H9 (cell line): ENCODE measurements at regions not wholly inside any gene's neighbourhood (a gene's known extent, or its start where the extent isn't known, plus 50 kb on each side); places are given as distances from the start of the nearest gene placed in this dataset.

Experiments
- DNase-seq: peaks from one replicate; pipeline ENCODE4 v3.0.0-alpha.2; 2017
- H2AFZ ChIP-seq: one replicate; pipeline ENCODE4 v1.6.1; 2013; ENCODE audit warnings: mild to moderate bottlenecking, low read length, control low read depth, moderate library complexity
- H2AK5ac ChIP-seq: 2 replicates; pipeline ENCODE4 v1.6.1; 2013; ENCODE audit warnings: low read length, control low read depth, mixed read lengths; ENCODE audit not compliant: insufficient read length
- H2BK120ac ChIP-seq: one replicate; pipeline ENCODE4 v1.6.1; 2013; ENCODE audit warnings: low read depth, mild to moderate bottlenecking, low read length, control low read depth, inconsistent platforms; ENCODE audit not compliant: poor library complexity, severe bottlenecking
- H2BK12ac ChIP-seq: 2 replicates; pipeline ENCODE4 v1.6.1; 2013; ENCODE audit warnings: low read length, control low read depth, mixed read lengths, low read depth; ENCODE audit not compliant: insufficient read length
- H2BK15ac ChIP-seq: 2 replicates; pipeline ENCODE4 v1.6.1; 2013; ENCODE audit warnings: low read depth, low read length, control low read depth
- H2BK20ac ChIP-seq: one replicate; pipeline ENCODE4 v1.6.1; 2013; ENCODE audit warnings: low read depth, mild to moderate bottlenecking, low read length, control low read depth, inconsistent platforms; ENCODE audit not compliant: poor library complexity, severe bottlenecking
- H2BK5ac ChIP-seq: 2 replicates; pipeline ENCODE4 v1.6.1; 2013; ENCODE audit warnings: low read length, control low read depth, mixed read lengths; ENCODE audit not compliant: insufficient read length
- H3K14ac ChIP-seq: 2 replicates; pipeline ENCODE4 v1.6.1; 2013; ENCODE audit warnings: low read length, control low read depth; ENCODE audit not compliant: insufficient read depth
- H3K18ac ChIP-seq: 2 replicates; pipeline ENCODE4 v1.6.1; 2013; ENCODE audit warnings: low read depth, mild to moderate bottlenecking, mixed read lengths, low read length, control low read depth; ENCODE audit not compliant: insufficient read length
- H3K23ac ChIP-seq: 2 replicates; pipeline ENCODE4 v1.6.1; 2013; ENCODE audit warnings: low read length, control low read depth, mixed read lengths, low read depth; ENCODE audit not compliant: insufficient read length
- H3K23me2 ChIP-seq: 2 replicates; pipeline ENCODE4 v1.6.1; 2013; ENCODE audit warnings: low read depth, mild to moderate bottlenecking, mixed read lengths, low read length, control low read depth; ENCODE audit not compliant: insufficient read length, poor library complexity, severe bottlenecking
- H3K27ac ChIP-seq: 2 replicates; pipeline ENCODE4 v1.5.1; 2013; ENCODE audit warnings: low read length, control low read depth, mixed read lengths, low read depth; ENCODE audit not compliant: insufficient read length
- H3K27me3 ChIP-seq: 2 replicates; pipeline ENCODE4 v1.6.1; 2013; ENCODE audit warnings: low read length, control low read depth, inconsistent platforms; ENCODE audit not compliant: insufficient read depth
- H3K4ac ChIP-seq: 2 replicates; pipeline ENCODE4 v1.6.1; 2013; ENCODE audit warnings: low read depth, mild to moderate bottlenecking, control low read depth, inconsistent platforms, low read length, moderate library complexity
- H3K4me1 ChIP-seq: 2 replicates; pipeline ENCODE4 v1.6.1; 2013; ENCODE audit warnings: low read length, control low read depth, inconsistent platforms; ENCODE audit not compliant: insufficient read depth
- H3K4me2 ChIP-seq: 2 replicates; pipeline ENCODE4 v1.6.1; 2013; ENCODE audit warnings: low read length, control low read depth, mixed read lengths; ENCODE audit not compliant: insufficient read length, insufficient read depth
- H3K56ac ChIP-seq: 2 replicates; pipeline ENCODE4 v1.6.1; 2013; ENCODE audit warnings: low read depth, mild to moderate bottlenecking, mixed read lengths, low read length, control low read depth; ENCODE audit not compliant: insufficient read length
- H3K79me1 ChIP-seq: 2 replicates; pipeline ENCODE4 v1.6.1; 2013; ENCODE audit warnings: low read depth, mild to moderate bottlenecking, moderate library complexity, low read length, control low read depth, inconsistent platforms; ENCODE audit not compliant: insufficient read depth, poor library complexity, severe bottlenecking
- H3K79me2 ChIP-seq: 2 replicates; pipeline ENCODE4 v1.6.1; 2013; ENCODE audit warnings: low read length, control low read depth, inconsistent platforms; ENCODE audit not compliant: insufficient read depth
- H3K9ac ChIP-seq: 2 replicates; pipeline ENCODE4 v1.6.1; 2013; ENCODE audit warnings: low read length, control low read depth, mixed read lengths; ENCODE audit not compliant: insufficient read length; ENCODE audit errors: extremely low read depth
- H3K9me3 ChIP-seq: one replicate; pipeline ENCODE4 v1.6.1; 2013; ENCODE audit warnings: low read depth, low read length, inconsistent platforms; ENCODE audit not compliant: control insufficient read depth
- H3T11ph ChIP-seq: one replicate; pipeline ENCODE4 v1.6.1; 2013; ENCODE audit warnings: mild to moderate bottlenecking, low read length, control low read depth, inconsistent platforms
- H4K20me1 ChIP-seq: one replicate; pipeline ENCODE4 v1.6.1; 2013; ENCODE audit not compliant: control insufficient read depth, insufficient read length, insufficient read depth
- H4K5ac ChIP-seq: 2 replicates; pipeline ENCODE4 v1.6.1; 2013; ENCODE audit warnings: low read depth, mild to moderate bottlenecking, mixed read lengths, low read length, control low read depth; ENCODE audit not compliant: insufficient read length
- H4K8ac ChIP-seq: replicated peaks from 2 replicates; pipeline ENCODE4 v1.6.1; 2013; ENCODE audit warnings: low read length, control low read depth, mixed read lengths, low read depth; ENCODE audit not compliant: insufficient read length
- H4K91ac ChIP-seq: 2 replicates; pipeline ENCODE4 v1.6.1; 2013; ENCODE audit warnings: low read depth, mild to moderate bottlenecking, moderate library complexity, mixed read lengths, low read length, control low read depth; ENCODE audit not compliant: insufficient read length
- H3K27ac Mint-ChIP-seq, 3 experiments: 2 replicates in 2 of 3; 3 replicates in 1 of 3; pipeline ENCODE4 v1.8.0; 2020 to 2021; ENCODE audit warnings: mixed read lengths in 3 of 3, mild to moderate bottlenecking in 1 of 3, moderate library complexity in 1 of 3
- H3K27me3 Mint-ChIP-seq: 2 replicates; pipeline ENCODE4 v1.8.0; 2021; ENCODE audit warnings: low read depth, mild to moderate bottlenecking, moderate library complexity, mixed read lengths
- H3K36me3 Mint-ChIP-seq, 3 experiments: 2 replicates in 2 of 3; 3 replicates in 1 of 3; pipeline ENCODE4 v1.8.0; 2020 to 2021; ENCODE audit warnings: low read depth in 3 of 3, mixed read lengths in 3 of 3; ENCODE audit not compliant: insufficient read depth in 1 of 3
- H3K4me1 Mint-ChIP-seq, 2 experiments: 2 replicates each; pipeline ENCODE4 v1.8.0; 2020; ENCODE audit warnings: mixed read lengths in 2 of 2
- H3K4me3 Mint-ChIP-seq, 2 experiments: 2 replicates in 1 of 2; 3 replicates in 1 of 2; pipeline ENCODE4 v1.8.0; 2020 to 2021; ENCODE audit warnings: mild to moderate bottlenecking in 2 of 2, mixed read lengths in 2 of 2, moderate library complexity in 1 of 2
- H3K9me3 Mint-ChIP-seq, 2 experiments: 2 replicates in 1 of 2; 3 replicates in 1 of 2; pipeline ENCODE4 v1.8.0; 2020; ENCODE audit warnings: mild to moderate bottlenecking in 2 of 2, mixed read lengths in 2 of 2, moderate library complexity in 1 of 2
- CTCF ChIP-seq: fragments of 200-600 bp; sonication (generic); conservative IDR thresholded peaks from 3 replicates; pipeline ENCODE4 v1.8.0; 2021; ENCODE audit warnings: antibody characterized with exemption, mild to moderate bottlenecking
- WGBS: extraction: QIAGEN DNeasy Blood & Tissue Kit; methylation state at CpG from one replicate; pipeline ENCODE4 v1.1.7; 2013; ENCODE audit warnings: missing lambda C conversion rate, low lambda C conversion rate, mixed read lengths; ENCODE audit not compliant: insufficient read length; ENCODE audit errors: extremely low coverage; 5-methylcytosine and 5-hydroxymethylcytosine counted together

DNA sequence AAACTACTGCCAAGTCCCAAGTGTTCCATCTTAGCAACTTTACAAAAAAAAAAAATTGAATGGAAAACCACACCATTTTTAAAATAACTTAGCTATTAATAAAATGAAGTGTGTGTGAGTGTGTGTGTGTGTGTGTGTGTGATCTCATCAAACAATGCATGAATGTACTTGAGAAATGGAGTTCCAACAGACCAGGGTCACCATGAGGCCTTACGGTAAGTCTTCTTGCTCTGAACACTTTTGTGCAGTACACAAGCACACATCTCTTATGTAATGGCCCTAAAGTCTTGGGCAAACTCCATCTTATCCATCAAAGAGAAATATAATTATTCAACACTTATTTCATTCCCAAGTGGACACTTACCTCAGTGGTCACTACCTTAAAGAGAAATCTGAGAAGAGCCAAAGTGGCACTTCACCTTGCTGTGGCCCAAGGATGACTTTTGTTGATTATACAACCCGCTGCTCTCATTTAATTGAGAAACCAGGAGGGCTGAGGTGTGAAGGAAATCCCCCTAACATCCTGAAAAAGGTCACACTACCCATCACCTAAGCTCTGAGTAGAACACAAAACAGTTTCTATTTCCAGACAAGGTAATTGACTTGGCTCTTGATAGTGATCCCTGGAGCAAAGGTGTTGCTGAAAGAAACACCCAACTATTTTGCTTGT lies 96.5 kb upstream of the PRDX4 start:
- Mint-ChIP-seq H3K9me3 (peaks cover 32 to 34% of the 10 kb centered on the region in 2 experiments), H3K27me3 (no peaks in the 10 kb centered on the region), H3K4me1 (no peaks in the 10 kb centered on the region), H3K27ac (no peak overlapping the region), H3K4me3 (no peak overlapping the region), H3K36me3 (peaks cover 6 to 20% (median 16%) of the 10 kb centered on the region in 3 experiments; a peak in 6 of 7 replicates)
- Histone ChIP-seq H3K56ac (no peak overlapping the region), H3K27me3 (no peaks in the 10 kb centered on the region), H3K4me1 (no peaks in the 10 kb centered on the region), H4K5ac (no peak overlapping the region), H4K8ac (no peak overlapping the region), H3K4ac (no peak overlapping the region), H3K23ac (no peak overlapping the region), H2BK15ac (no peak overlapping the region), H4K91ac (no peak overlapping the region), H3K27ac (no peak overlapping the region), H2AK5ac (no peak overlapping the region), H3K9ac (no peak overlapping the region), H3T11ph (no peak overlapping the region), H3K79me1 (no peaks in the 10 kb centered on the region), H3K18ac (no peak overlapping the region), H3K23me2 (no peaks in the 10 kb centered on the region), H3K79me2 (no peaks in the 10 kb centered on the region), H4K20me1 (no peaks in the 10 kb centered on the region), H2BK12ac (no peak overlapping the region), H2BK5ac (no peak overlapping the region), H3K9me3 (peaks cover 13% of the 10 kb centered on the region), H2AFZ (no peak overlapping the region), H3K14ac (no peak overlapping the region), H2BK120ac (no peak overlapping the region), H3K4me2 (no peak overlapping the region), H2BK20ac (no peak overlapping the region)
- DNase-seq, result no peak
- no peak for TF ChIP-seq CTCF
- no CpG with 5 or more reads among the region's 2 CpGs for WGBS
